A549 (cell line): ENCODE measurements at regions not wholly inside any gene's neighbourhood (a gene's known extent, or its start where the extent isn't known, plus 50 kb on each side); places are given as distances from the start of the nearest gene placed in this dataset.
A peak's percentile ranks its signal among the peaks of the same experiment; 100 is the strongest.

Experiments used
- ATAC-seq, 2 experiments: fragments of 200-7000 bp in 1 of 2; fragments of >200 bp in 1 of 2; cut with Nextera tagmentation in 1 of 2; cut with Tn5 transposase in 1 of 2; 3 replicates each; pipeline versions ENCODE4 v1.8.0 to v1.9.1; 2018 to 2020; ENCODE audit warnings: mild to moderate bottlenecking in 1 of 2, moderate library complexity in 1 of 2
- CTCF ChIA-PET: fragments of 300-600 bp; sonication (Branson Sonifier 250); formaldehyde crosslinking; extraction: SDS; loops from one replicate; lab custom pipeline; 2021; ENCODE audit warnings: antibody characterized with exemption, inconsistent platforms; lab: Yijun Ruan, JAX
- POLR2A ChIA-PET: fragments of 350-600 bp; formaldehyde crosslinking; extraction: SDS; loops from one replicate; lab custom pipeline; 2021; ENCODE audit warnings: antibody characterized with exemption, inconsistent platforms; lab: Yijun Ruan, JAX
- DNase-seq, 2 experiments: peaks; one replicate each; pipeline versions ENCODE4 v3.0.0 to v3.0.0-alpha.2; 2011 to 2016; ENCODE audit warnings: low read depth in 1 of 2, low spot score in 1 of 2
- FAIRE-seq: peaks from 2 replicates; lab custom pipeline; 2011; peaks lifted over from hg19 to GRCh38; lab: Jason Lieb, UNC
- H3K27ac ChIP-seq, 2 experiments: fragments of >200 bp; sonication (Bioruptor Twin); formaldehyde crosslinking; 3 replicates each; pipeline ENCODE4 v1.5.1; 2016 to 2017
- H3K4me1 ChIP-seq: fragments of >200 bp; sonication (Bioruptor Twin); formaldehyde crosslinking; 3 replicates; pipeline ENCODE4 v1.6.1; 2016
- H3K4me2 ChIP-seq: fragments of >200 bp; sonication (Bioruptor Twin); formaldehyde crosslinking; 3 replicates; pipeline ENCODE4 v1.6.1; 2016
- H3K4me3 ChIP-seq: fragments of >200 bp; sonication (Bioruptor Twin); formaldehyde crosslinking; 3 replicates; pipeline ENCODE4 v1.5.1; 2016
- H3K9me3 ChIP-seq: fragments of >200 bp; sonication (Bioruptor Twin); formaldehyde crosslinking; 3 replicates; pipeline ENCODE4 v1.6.1; 2016
- BHLHE40 ChIP-seq: IDR thresholded peaks from 2 replicates; pipeline ENCODE4 v1.6.1; 2012; ENCODE audit warnings: low read depth, low read length, inconsistent platforms
- CBX8 ChIP-seq: fragments of 200-600 bp; sonication (generic); IDR thresholded peaks from 2 replicates; pipeline ENCODE4 v1.6.1; 2016
- CEBPB ChIP-seq, 2 experiments: fragments of >200 bp in 1 of 2; sonication (Bioruptor Twin) in 1 of 2; formaldehyde crosslinking in 1 of 2; IDR thresholded peaks; 2 replicates each; pipeline ENCODE4 v1.6.1; 2012 to 2016
- CHD2 ChIP-seq: fragments of 150-350 bp; IDR thresholded peaks from 2 replicates; pipeline ENCODE4 v1.6.1; 2014; ENCODE audit warnings: low read length; ENCODE audit not compliant: partially characterized antibody
- EHF ChIP-seq: fragments of 250-450 bp; sonication (Bioruptor Pico); IDR thresholded peaks from 2 replicates; pipeline ENCODE4 v1.5.0; 2020; ENCODE audit warnings: mild to moderate bottlenecking
- EHMT2 ChIP-seq: fragments of 200-600 bp; sonication (generic); IDR thresholded peaks from 2 replicates; pipeline ENCODE4 v1.6.1; 2016; ENCODE audit warnings: antibody characterized with exemption, low read depth, mild to moderate bottlenecking, moderate library complexity
- EP300 ChIP-seq, 2 experiments: fragments of >200 bp; sonication (Bioruptor Twin); formaldehyde crosslinking; IDR thresholded peaks; 2 replicates in 1 of 2; 3 replicates in 1 of 2; pipeline ENCODE4 v1.6.1; 2016 to 2017
- FOSB ChIP-seq: fragments of 250-450 bp; sonication (Bioruptor Pico); IDR thresholded peaks from 2 replicates; pipeline ENCODE4 v1.5.0; 2020; ENCODE audit warnings: mild to moderate bottlenecking, moderate library complexity
- FOXS1 ChIP-seq: fragments of 250-450 bp; sonication (Bioruptor Pico); IDR thresholded peaks from 2 replicates; pipeline ENCODE4 v1.5.0; 2020; ENCODE audit warnings: mild to moderate bottlenecking, moderate library complexity
- GATA3 ChIP-seq: IDR thresholded peaks from 2 replicates; pipeline ENCODE4 v1.6.1; 2012; ENCODE audit warnings: borderline replicate concordance
- HDAC2 ChIP-seq: fragments of 200-600 bp; sonication (generic); IDR thresholded peaks from 2 replicates; pipeline ENCODE4 v1.6.1; 2016
- HEYL ChIP-seq: fragments of 250-450 bp; sonication (Bioruptor Pico); IDR thresholded peaks from 2 replicates; pipeline ENCODE4 v1.8.0; 2021; ENCODE audit warnings: mild to moderate bottlenecking, moderate library complexity
- HOXA7 ChIP-seq: fragments of 250-450 bp; sonication (Bioruptor Pico); IDR thresholded peaks from 2 replicates; pipeline ENCODE4 v1.5.0; 2020; ENCODE audit warnings: mild to moderate bottlenecking, moderate library complexity
- HOXB13 ChIP-seq: fragments of 250-450 bp; sonication (Bioruptor Pico); IDR thresholded peaks from 2 replicates; pipeline ENCODE4 v1.5.0; 2020; ENCODE audit warnings: low read depth, mild to moderate bottlenecking, moderate library complexity
- KDM1A ChIP-seq: fragments of 200-600 bp; sonication (generic); IDR thresholded peaks from 2 replicates; pipeline ENCODE4 v1.6.1; 2016; ENCODE audit warnings: low read depth, mild to moderate bottlenecking
- MAFK ChIP-seq: fragments of 450-650 bp; IDR thresholded peaks from 2 replicates; pipeline ENCODE4 v1.6.1; 2014; ENCODE audit not compliant: partially characterized antibody
- NFE2L2 ChIP-seq: fragments of 150-350 bp; conservative IDR thresholded peaks from 2 replicates; pipeline ENCODE4 v1.6.1; 2014; ENCODE audit warnings: low read length
- NPAS2 ChIP-seq: fragments of 250-450 bp; sonication (Bioruptor Pico); IDR thresholded peaks from 2 replicates; pipeline ENCODE4 v1.8.0; 2022; ENCODE audit warnings: mild to moderate bottlenecking, moderate library complexity, borderline replicate concordance
- RAD21 ChIP-seq, 2 experiments: fragments of >200 bp in 1 of 2; sonication (Bioruptor Twin) in 1 of 2; formaldehyde crosslinking in 1 of 2; IDR thresholded peaks in 1 of 2; conservative IDR thresholded peaks in 1 of 2; 2 replicates in 1 of 2; 3 replicates in 1 of 2; pipeline ENCODE4 v1.6.1; 2012 to 2018; ENCODE audit warnings: inconsistent platforms in 1 of 2
- RNF2 ChIP-seq: fragments of 200-600 bp; sonication (generic); IDR thresholded peaks from 2 replicates; pipeline ENCODE4 v1.6.1; 2016; ENCODE audit warnings: low read depth, mild to moderate bottlenecking, antibody characterized with exemption, moderate library complexity, borderline replicate concordance
- SMC3 ChIP-seq: fragments of >200 bp; sonication (Bioruptor Twin); formaldehyde crosslinking; IDR thresholded peaks from 3 replicates; pipeline ENCODE4 v1.6.1; 2018; ENCODE audit warnings: inconsistent platforms
- SREBF2 ChIP-seq: fragments of 450-650 bp; IDR thresholded peaks from 2 replicates; pipeline ENCODE4 v1.6.1; 2014; ENCODE audit warnings: mild to moderate bottlenecking, moderate library complexity
- TP53 ChIP-seq: fragments of 250-450 bp; sonication (Bioruptor Pico); IDR thresholded peaks from 2 replicates; pipeline ENCODE4 v1.5.0; 2021; ENCODE audit warnings: mild to moderate bottlenecking, moderate library complexity
- ZNF302 ChIP-seq: fragments of 250-450 bp; sonication (Bioruptor Pico); IDR thresholded peaks from 2 replicates; pipeline ENCODE4 v1.9.0; 2021; ENCODE audit warnings: inconsistent platforms, mild to moderate bottlenecking, moderate library complexity
- WGBS: methylation state at CpG from one replicate; pipeline ENCODE4 v1.1.6; 2017; ENCODE audit errors: missing lambda C conversion rate; 5-methylcytosine and 5-hydroxymethylcytosine counted together
- TF ChIP-seq, protein P1 (sequence below): fragments of 450-650 bp; IDR thresholded peaks from 2 replicates; pipeline ENCODE4 v1.6.1; 2014; ENCODE audit warnings: antibody characterized with exemption
- TF ChIP-seq, protein P2 (sequence below): fragments of >200 bp; sonication (Bioruptor Twin); formaldehyde crosslinking; IDR thresholded peaks from 3 replicates; pipeline ENCODE4 v1.5.1; 2016
- TF ChIP-seq, protein P3 (sequence below): fragments of >200 bp; sonication (Bioruptor Twin); formaldehyde crosslinking; IDR thresholded peaks from 3 replicates; pipeline ENCODE4 v1.6.1; 2016
- TF ChIP-seq, protein P4 (sequence below): fragments of 150-350 bp; IDR thresholded peaks from 2 replicates; pipeline ENCODE4 v1.6.1; 2014; ENCODE audit warnings: low read depth, mild to moderate bottlenecking, low read length

DNA sequence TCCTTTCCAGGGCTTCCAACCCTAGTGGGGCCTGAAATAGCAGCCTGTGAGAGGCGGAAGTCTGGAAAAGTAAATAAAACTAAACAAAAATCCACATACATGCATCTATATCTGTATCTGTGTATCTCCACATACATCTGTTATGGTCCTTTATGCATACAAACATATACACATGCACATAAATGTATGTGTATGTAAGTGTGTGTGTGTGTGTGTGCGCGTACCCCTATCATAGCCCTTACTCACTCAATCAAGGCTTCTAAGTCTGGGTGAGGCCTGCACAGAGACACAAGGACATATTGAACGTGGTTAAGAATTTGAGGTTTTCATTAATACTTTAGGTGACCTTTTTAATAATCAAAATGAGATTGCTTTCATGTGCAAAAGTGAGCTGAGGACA is 98.9 kb upstream of the CYRIA start:
- H3K4me3 ChIP-seq = no peak overlapping the region
- no peaks in the 10 kb centered on the region for H3K9me3 ChIP-seq
- ChIA-PET POLR2A (no interaction called here), CTCF (no interaction called here)
- no peak overlapping the region for H3K27ac ChIP-seq
- DNase-seq = no peak
- no peak for FAIRE-seq
- ATAC-seq = no peak
- no peaks in the 10 kb centered on the region for H3K4me1 ChIP-seq
- TF ChIP-seq HOXA7 (CRISPR knock-in tag) (no peak), RNF2 (no peak), EHMT2 (no peak), CHD2 (no peak), NFE2L2 (no peak), NPAS2 (CRISPR knock-in tag) (no peak), ZNF302 (CRISPR knock-in tag) (no peak), BHLHE40 (no peak), CBX8 (no peak), HEYL (CRISPR knock-in tag) (no peak), FOSB (CRISPR knock-in tag) (no peak)
- TF ChIP-seq, protein P1, sequence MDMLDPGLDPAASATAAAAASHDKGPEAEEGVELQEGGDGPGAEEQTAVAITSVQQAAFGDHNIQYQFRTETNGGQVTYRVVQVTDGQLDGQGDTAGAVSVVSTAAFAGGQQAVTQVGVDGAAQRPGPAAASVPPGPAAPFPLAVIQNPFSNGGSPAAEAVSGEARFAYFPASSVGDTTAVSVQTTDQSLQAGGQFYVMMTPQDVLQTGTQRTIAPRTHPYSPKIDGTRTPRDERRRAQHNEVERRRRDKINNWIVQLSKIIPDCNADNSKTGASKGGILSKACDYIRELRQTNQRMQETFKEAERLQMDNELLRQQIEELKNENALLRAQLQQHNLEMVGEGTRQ = no peak
- H3K4me2 ChIP-seq = no peak overlapping the region
- WGBS = 70% methylated on average over 4 of the region's 4 CpGs

DNA sequence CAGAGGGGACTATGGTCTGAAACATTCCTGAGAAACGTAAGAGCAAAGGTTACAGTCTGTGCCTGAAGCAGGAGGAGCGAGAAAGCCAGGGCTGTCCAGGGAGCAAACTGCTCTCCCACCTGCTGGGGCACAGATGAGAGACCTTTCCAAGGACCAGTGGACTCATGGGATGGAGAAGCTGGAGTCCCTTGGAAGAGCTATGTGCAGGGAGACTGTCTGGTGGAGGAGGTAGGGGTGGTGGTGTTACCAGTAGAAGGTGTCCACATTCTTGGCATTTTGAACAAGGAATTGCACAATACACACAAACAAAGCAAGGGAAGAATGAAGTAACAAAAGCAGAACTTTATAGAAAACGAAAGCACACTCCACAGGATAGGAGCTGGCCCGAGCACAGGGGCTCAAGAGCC is 97.9 kb upstream of the CYRIA start:
- DNase-seq = peak in 1 of 2 experiments; percentile 9
- peak; percentile 40 to 50; a peak in 3 of 6 replicates for ATAC-seq
- WGBS = 11% methylated on average over 4 of the region's 4 CpGs
- Histone ChIP-seq H3K4me3 (no peak overlapping the region), H3K4me2 (peak overlapping the region; percentile 28; the same call in 1 of the 3 replicates), H3K27ac (no peak overlapping the region), H3K4me1 (no peaks in the 10 kb centered on the region), H3K9me3 (no peaks in the 10 kb centered on the region)
- ChIA-PET CTCF (interaction anchor here (1.0 to 1.4 kb wide), 2 partner anchors 9 to 146 kb away, joined by 3 read pairs; no protein-coding TSS in a partner anchor), POLR2A (no interaction called here)
- no peak for TF ChIP-seq ZNF302 (CRISPR knock-in tag)
- no peak for TF ChIP-seq GATA3
- TF ChIP-seq MAFK = no peak
- peak; percentile 7 to 49; a peak in 3 of 4 replicates for TF ChIP-seq CEBPB (IDR thresholded peaks at IDR 0.05)
- no peak for FAIRE-seq

DNA sequence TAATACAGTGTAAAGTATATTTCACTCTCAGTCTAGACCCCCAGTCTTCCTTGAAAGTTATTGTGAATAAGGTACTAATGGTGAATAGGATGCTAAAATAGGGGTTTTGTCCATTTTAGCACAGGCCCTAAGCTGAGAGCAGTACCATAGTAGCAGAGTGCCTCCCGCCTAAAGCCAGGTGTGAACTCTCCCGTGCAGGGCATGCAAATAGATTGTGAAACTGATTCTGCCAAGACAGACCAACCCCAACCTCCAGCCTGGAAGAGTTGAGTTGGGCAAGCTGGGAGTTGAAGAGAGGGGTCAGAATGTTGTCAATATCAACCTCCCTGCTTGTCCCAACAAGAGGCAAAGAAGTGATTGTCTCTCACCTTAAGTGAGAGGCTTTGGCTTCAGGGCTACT is 97.4 kb upstream of the CYRIA start:
- 31% methylated on average over 2 of the region's 2 CpGs for WGBS
- POLR2A ChIA-PET = no interaction called here
- Histone ChIP-seq H3K4me2 (no peak overlapping the region), H3K9me3 (no peaks in the 10 kb centered on the region), H3K4me3 (no peak overlapping the region), H3K4me1 (no peaks in the 10 kb centered on the region), H3K27ac (no peak overlapping the region)
- no peak for DNase-seq
- FAIRE-seq = no peak
- CTCF ChIA-PET = interaction anchor here (1.0 to 1.4 kb wide), 2 partner anchors 9 to 145 kb away, joined by 3 read pairs; no protein-coding TSS in a partner anchor
- TF ChIP-seq FOSB (CRISPR knock-in tag) = no peak
- no peak for TF ChIP-seq SMC3
- no peak for TF ChIP-seq RAD21 (conservative IDR thresholded peaks at IDR 0.05 in 1 of 2, IDR thresholded peaks at IDR 0.05 in 1 of 2)
- TF ChIP-seq, protein P2, sequence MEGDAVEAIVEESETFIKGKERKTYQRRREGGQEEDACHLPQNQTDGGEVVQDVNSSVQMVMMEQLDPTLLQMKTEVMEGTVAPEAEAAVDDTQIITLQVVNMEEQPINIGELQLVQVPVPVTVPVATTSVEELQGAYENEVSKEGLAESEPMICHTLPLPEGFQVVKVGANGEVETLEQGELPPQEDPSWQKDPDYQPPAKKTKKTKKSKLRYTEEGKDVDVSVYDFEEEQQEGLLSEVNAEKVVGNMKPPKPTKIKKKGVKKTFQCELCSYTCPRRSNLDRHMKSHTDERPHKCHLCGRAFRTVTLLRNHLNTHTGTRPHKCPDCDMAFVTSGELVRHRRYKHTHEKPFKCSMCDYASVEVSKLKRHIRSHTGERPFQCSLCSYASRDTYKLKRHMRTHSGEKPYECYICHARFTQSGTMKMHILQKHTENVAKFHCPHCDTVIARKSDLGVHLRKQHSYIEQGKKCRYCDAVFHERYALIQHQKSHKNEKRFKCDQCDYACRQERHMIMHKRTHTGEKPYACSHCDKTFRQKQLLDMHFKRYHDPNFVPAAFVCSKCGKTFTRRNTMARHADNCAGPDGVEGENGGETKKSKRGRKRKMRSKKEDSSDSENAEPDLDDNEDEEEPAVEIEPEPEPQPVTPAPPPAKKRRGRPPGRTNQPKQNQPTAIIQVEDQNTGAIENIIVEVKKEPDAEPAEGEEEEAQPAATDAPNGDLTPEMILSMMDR = no peak
- no peak for ATAC-seq

DNA sequence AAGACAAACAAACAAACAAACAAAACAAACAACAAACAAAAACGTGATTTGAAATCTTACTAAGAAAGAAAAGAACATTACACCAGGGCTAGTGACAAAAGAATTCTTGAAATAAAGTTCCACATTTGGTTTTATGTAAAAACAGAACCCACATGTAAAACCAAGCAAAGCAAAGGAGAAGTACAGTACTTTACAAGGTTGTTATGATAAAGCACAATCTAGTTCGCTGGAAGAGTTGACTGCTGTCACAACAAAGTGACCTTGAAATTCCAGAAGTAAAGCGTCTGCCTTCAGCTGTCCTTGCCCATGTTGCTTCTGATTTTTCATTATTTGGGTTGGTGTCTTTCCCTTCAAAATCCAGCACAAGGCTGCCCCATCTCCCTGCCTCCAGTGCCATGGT is 94.8 kb upstream of the CYRIA start:
- ChIA-PET CTCF (interaction anchor here (0.9 to 5.7 kb wide), 3 partner anchors 8 to 147 kb away, joined by 3 to 93 read pairs (median 5); no protein-coding TSS in a partner anchor), POLR2A (no interaction called here)
- no peak overlapping the region for H3K4me3 ChIP-seq
- no peak overlapping the region for H3K27ac ChIP-seq
- ATAC-seq (no peak), FAIRE-seq (no peak), DNase-seq (no peak)
- WGBS = 10% methylated on average over 3 of the region's 3 CpGs
- H3K9me3 ChIP-seq = no peaks in the 10 kb centered on the region
- no peak overlapping the region for H3K4me2 ChIP-seq
- H3K4me1 ChIP-seq = no peaks in the 10 kb centered on the region
- TF ChIP-seq HOXB13 (CRISPR knock-in tag) = no peak
- no peak for TF ChIP-seq GATA3
- no peak for TF ChIP-seq EP300 (IDR thresholded peaks at IDR 0.05)
- TF ChIP-seq SREBF2 = no peak
- TF ChIP-seq, protein P3, sequence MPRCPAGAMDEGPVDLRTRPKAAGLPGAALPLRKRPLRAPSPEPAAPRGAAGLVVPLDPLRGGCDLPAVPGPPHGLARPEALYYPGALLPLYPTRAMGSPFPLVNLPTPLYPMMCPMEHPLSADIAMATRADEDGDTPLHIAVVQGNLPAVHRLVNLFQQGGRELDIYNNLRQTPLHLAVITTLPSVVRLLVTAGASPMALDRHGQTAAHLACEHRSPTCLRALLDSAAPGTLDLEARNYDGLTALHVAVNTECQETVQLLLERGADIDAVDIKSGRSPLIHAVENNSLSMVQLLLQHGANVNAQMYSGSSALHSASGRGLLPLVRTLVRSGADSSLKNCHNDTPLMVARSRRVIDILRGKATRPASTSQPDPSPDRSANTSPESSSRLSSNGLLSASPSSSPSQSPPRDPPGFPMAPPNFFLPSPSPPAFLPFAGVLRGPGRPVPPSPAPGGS = no peak
- TF ChIP-seq, protein P4, sequence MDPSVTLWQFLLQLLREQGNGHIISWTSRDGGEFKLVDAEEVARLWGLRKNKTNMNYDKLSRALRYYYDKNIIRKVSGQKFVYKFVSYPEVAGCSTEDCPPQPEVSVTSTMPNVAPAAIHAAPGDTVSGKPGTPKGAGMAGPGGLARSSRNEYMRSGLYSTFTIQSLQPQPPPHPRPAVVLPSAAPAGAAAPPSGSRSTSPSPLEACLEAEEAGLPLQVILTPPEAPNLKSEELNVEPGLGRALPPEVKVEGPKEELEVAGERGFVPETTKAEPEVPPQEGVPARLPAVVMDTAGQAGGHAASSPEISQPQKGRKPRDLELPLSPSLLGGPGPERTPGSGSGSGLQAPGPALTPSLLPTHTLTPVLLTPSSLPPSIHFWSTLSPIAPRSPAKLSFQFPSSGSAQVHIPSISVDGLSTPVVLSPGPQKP = no peak
- TF ChIP-seq RAD21 (conservative IDR thresholded peaks at IDR 0.05 in 1 of 2, IDR thresholded peaks at IDR 0.05 in 1 of 2) = no peak
- TF ChIP-seq FOXS1 (CRISPR knock-in tag) = no peak
- no peak for TF ChIP-seq KDM1A
- no peak for TF ChIP-seq HDAC2
- no peak for TF ChIP-seq EHF (CRISPR knock-in tag)
- TF ChIP-seq TP53 = no peak
